Activated naive CD4-positive, alpha-beta T cell treated with anti-CD3 and anti-CD28 coated beads for 36 hours (primary cell): ENCODE measurements at regions not wholly inside any gene's neighbourhood (a gene's known extent, or its start where the extent isn't known, plus 50 kb on each side); places are given as distances from the start of the nearest gene placed in this dataset.

ENCODE experiments used
- CTCF ChIA-PET: fragments of 350-600 bp; sonication (Branson Sonifier 250); formaldehyde crosslinking; loops from one replicate; lab custom pipeline; 2021; ENCODE audit warnings: antibody characterized with exemption; lab: Charles Lee
- DNase-seq: peaks from one replicate; pipeline ENCODE4 v3.0.0-alpha.2; 2020
- H3K27ac Mint-ChIP-seq: one replicate; pipeline ENCODE4 v1.8.0; 2021; ENCODE audit warnings: mild to moderate bottlenecking, mixed read lengths
- H3K27me3 Mint-ChIP-seq: one replicate; pipeline ENCODE4 v1.8.0; 2021; ENCODE audit warnings: low read depth, mixed read lengths
- H3K36me3 Mint-ChIP-seq: one replicate; pipeline ENCODE4 v1.8.0; 2021; ENCODE audit warnings: low read depth, mixed read lengths
- H3K4me1 Mint-ChIP-seq: one replicate; pipeline ENCODE4 v1.8.0; 2021; ENCODE audit warnings: low read depth, mixed read lengths
- H3K4me3 Mint-ChIP-seq: one replicate; pipeline ENCODE4 v1.8.0; 2021; ENCODE audit warnings: mild to moderate bottlenecking, moderate library complexity, mixed read lengths
- H3K9me3 Mint-ChIP-seq: one replicate; pipeline ENCODE4 v1.8.0; 2021; ENCODE audit warnings: mixed read lengths
- intact Hi-C: fragments of 100-400 bp; cut with micrococcal nuclease; formaldehyde crosslinking; loops from one replicate; pipeline ENCODE4 v1.15.1; 2023

DNA sequence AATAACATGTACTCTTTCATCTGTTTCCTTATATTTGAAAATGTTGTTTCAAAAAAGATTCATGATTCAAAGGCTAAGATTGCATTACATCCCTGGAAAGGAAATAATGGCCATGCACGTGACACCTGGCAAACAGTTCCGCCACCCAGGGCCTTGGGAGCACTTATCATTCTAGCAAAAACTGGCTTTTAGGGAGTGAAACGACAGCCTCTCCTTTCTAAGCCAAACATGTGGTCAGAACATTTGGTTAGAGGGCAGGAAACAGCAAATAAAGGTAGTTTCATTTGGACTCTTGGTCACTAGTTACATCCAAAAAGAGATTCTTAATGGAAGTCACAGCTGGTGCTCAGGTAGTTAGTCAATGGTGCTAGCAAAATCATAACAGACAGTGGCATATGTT, 83.5 kb downstream of the FAS start:
- Mint-ChIP-seq H3K27me3 (peaks cover 6% of the 10 kb centered on the region), H3K36me3 (no peaks in the 10 kb centered on the region), H3K27ac (no peak overlapping the region), H3K9me3 (no peaks in the 10 kb centered on the region), H3K4me3 (no peak overlapping the region), H3K4me1 (peaks cover 6% of the 10 kb centered on the region)
- intact Hi-C loops: loop anchor here (5.0 kb wide), 2 partner anchors 33 to 93 kb away; no protein-coding TSS in a partner anchor
- no peak for DNase-seq
- CTCF ChIA-PET: interaction anchor here (0.6 to 0.7 kb wide), 2 partner anchors 9 to 62 kb away, joined by 3 read pairs; no protein-coding TSS in a partner anchor

DNA sequence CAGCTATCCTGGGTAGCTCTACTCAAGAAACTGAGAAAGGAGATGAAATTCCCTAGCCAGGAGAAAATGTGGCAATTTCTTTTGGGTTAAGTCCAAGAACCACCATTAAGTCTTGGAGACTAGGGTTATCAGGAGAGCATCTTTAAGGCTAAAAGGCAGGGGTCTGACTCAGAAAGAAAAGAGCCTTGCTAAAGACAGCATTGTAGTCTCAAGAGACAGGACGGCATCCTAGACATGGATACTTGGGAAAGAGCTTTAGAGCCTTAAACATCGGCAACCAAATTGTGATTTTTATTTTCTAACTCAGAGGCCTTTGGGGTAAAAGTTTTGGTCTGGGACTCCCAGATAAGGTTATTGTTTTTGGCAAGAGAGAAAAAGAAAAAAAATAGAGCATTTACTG, 83.1 kb downstream of the FAS start:
- DNase-seq: no peak
- Mint-ChIP-seq H3K27me3 (peaks cover 6% of the 10 kb centered on the region), H3K36me3 (no peaks in the 10 kb centered on the region), H3K9me3 (no peaks in the 10 kb centered on the region), H3K4me1 (peaks cover 6% of the 10 kb centered on the region), H3K27ac (no peak overlapping the region), H3K4me3 (no peak overlapping the region)
- CTCF ChIA-PET: interaction anchor here (0.6 to 0.9 kb wide), 3 partner anchors 8 to 140 kb away, joined by 3 read pairs; no protein-coding TSS in a partner anchor
- intact Hi-C loops: loop anchor here (5.0 kb wide), 2 partner anchors 34 to 94 kb away; no protein-coding TSS in a partner anchor

DNA sequence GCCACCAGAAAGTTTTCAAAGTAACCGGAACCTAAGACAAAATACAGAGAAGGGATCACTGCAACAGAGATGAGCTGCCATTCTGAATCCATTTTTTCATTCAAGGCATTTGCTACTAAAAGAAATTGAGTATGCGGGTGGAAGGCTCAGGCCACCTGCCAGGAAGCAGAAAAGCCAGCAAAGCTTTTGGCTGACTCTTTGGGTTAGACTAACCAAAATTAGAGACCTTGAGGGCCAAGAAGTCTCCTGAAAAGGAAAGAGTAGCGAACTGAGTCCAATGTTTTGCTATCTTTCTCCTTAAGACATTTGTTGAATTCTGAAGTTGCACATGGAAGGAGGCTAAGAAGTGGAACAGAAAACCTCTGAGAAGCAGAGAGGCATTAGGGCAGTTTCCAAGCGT, 79.0 kb downstream of the FAS start:
- Mint-ChIP-seq H3K4me1 (no peaks in the 10 kb centered on the region), H3K27ac (no peak overlapping the region), H3K36me3 (no peaks in the 10 kb centered on the region), H3K27me3 (peaks cover 20% of the 10 kb centered on the region), H3K9me3 (no peaks in the 10 kb centered on the region), H3K4me3 (no peak overlapping the region)
- CTCF ChIA-PET: interaction anchor here (1.0 kb wide), 1 partner anchor 12 kb away, joined by 3 read pairs; no protein-coding TSS in a partner anchor
- no peak for DNase-seq
- intact Hi-C loops: no loop called here
